ENCODE measurements at regions not wholly inside any gene's neighbourhood (a gene's known extent, or its start where the extent isn't known, plus 50 kb on each side); places are given as distances from the start of the nearest gene placed in this dataset.

DNA sequence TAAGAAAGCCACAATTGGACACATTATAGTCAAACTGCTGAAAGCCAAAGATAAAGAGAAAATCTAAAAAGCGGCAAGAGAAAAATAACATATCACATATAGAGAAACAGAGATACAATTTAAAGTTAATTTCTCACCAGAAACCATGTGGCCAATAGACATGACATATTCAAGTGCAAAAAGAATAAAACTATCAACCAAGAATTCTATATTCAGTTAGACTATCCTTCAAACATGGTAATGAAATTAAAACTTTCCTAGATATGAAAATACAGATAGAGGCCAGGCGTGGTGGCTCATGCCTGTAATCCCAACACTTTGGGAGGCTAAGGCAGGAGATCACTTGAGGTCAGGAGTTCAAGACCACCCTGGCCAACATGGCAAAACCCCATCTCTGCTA, 129.1 kb upstream of the RNF32 start:
- TF ChIP-seq CTCF (IDR thresholded peaks at IDR 0.05): no peak
- TF ChIP-seq POLR2A (IDR thresholded peaks at IDR 0.05): no peak
- no peak for TF ChIP-seq POLR2AphosphoS5 (IDR thresholded peaks at IDR 0.05)
- TF ChIP-seq EP300 (IDR thresholded peaks at IDR 0.05): no peak

Measured in suprapubic skin (tissue), 4 donors.